SKM-1 (cell line): ENCODE measurements at regions not wholly inside any gene's neighbourhood (a gene's known extent, or its start where the extent isn't known, plus 50 kb on each side); places are given as distances from the start of the nearest gene placed in this dataset.

Experiments used
- DNase-seq: peaks from one replicate; lab custom pipeline; 2025; ENCODE audit not compliant: unreplicated experiment; lab: John Stamatoyannopoulos, UW

DNA sequence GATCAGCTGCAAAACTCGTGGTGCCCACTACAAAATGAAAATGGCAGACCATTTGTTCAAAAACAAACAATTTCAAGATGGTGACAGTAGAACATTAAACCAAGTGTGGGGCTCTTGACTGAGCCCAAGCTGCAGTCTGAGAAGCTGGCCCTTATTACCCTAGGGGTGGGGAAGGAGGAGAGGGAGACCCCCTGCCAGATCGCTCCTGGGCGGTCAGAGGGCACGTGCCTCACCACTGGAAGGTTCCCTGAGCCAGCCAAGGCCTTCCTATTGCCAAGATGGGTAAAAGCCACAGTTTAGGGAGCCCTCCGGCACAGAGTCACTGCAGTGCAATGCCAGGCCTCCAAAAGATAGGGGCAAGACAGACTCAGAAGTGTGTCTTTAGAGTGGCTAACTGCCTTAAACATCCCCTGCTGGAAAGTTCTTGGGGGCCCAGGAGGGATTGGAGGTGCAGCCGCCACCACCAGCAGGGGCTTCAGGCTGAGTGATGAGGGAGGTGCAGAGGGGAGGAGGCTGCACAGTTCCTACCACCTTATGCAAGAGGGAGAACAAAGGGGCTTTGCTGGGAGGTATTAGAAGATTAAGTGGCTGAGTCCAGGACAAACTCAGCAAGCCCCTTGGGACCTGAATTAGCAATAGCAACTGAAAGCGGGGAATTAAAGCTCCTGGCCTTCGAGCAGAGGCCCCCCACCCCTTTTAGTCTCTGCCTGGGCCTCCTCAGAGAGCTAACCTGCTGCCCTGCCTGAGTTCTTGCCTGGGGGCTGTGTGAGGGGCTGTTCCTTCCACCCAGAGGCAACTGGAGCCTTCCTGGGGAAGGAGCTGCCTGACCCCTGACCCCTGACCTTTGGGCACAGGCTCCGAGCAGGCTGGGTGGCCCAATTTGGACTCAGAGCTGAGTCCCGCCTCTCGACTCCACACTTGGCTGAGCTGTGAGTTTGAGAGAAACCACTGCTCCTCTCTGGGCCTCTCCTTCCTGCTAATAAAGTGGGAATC, 88.4 kb downstream of the VEGFA start:
- no peak for DNase-seq

DNA sequence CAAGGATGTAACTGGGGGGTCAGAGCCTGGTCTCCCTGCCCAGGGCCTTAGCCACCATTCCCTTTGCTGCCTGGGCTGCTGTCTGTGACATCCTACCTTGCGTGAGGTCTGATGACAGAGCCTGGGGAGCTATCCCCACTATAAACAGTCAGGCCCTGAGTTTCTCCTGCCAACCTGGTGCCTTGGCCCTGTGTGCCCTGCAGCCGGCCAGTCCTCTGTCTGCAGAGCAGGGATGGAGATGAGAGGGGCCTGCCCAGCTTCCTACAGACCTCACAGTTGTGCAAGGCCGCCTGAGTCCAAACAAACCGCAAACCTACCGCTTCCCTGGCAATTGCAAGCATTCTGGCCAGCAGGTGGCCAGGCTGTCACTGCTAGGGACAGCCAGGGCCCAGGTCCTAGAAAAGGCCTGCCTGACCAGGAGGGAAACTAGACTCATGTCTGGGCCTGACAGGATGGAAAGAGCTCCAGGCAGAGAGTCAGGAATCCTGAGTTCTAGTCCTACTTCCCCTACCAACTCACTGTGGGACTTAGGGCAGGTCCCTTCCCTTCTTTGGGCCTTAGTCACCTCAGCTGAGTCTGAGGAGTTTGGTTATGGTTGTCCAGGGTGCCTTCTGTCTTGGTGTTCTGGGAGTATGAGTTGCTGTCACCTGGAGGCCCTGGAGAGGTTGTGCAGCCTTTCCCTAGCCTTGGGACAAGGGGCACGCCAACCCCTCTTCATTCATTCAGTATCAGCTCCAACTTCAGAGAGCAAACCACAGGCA, 86.2 kb downstream of the VEGFA start:
- DNase-seq, result peak; percentile 50

DNA sequence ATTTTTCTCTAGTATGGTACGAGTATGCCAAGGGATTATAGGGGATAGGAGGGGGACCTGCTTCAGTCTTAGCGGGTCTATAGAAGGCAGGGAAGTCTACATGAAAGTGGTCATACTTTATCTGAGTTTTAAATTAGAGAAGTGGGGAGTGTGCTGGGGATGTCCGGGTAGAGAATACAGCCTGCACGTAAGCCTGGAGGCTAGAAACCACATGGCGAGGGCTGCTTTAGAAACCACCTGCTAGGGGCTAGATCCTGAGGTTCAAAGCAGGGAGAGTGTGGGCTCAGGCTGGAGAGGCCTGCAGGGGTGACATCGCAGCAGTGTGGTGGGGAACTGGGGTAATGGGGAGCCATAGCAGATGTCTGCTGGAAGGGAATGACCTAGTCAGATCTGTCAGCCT, 85.2 kb downstream of the VEGFA start:
- no peak for DNase-seq

DNA sequence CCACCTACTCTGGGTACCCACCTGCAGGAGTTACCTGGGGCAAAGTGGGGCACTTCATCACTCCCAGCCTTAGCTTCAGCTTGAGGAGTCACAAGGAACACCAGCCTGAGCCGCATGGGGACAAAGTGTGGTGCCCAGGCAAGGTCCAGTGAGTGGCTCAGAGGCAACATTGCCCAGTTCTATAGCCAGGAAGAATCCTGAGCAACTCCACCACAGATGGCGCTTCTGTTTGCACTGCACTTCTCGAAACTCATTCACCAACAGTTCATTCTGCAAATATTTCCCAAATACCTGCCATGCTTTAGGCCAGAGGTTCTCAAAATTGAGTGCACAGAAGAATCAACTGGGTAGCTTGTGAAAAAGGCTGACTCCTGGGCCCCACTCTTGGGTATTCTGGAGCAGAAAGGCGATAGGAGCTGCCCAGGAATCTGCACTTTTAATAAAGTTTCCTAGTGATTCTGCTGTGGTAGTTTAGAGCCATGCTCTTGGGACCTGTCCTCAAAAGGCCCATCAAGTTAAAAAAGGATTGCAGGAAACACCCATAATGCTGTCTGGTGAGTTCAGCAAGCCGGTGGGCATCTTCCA, 83.1 kb downstream of the VEGFA start:
- no peak for DNase-seq

DNA sequence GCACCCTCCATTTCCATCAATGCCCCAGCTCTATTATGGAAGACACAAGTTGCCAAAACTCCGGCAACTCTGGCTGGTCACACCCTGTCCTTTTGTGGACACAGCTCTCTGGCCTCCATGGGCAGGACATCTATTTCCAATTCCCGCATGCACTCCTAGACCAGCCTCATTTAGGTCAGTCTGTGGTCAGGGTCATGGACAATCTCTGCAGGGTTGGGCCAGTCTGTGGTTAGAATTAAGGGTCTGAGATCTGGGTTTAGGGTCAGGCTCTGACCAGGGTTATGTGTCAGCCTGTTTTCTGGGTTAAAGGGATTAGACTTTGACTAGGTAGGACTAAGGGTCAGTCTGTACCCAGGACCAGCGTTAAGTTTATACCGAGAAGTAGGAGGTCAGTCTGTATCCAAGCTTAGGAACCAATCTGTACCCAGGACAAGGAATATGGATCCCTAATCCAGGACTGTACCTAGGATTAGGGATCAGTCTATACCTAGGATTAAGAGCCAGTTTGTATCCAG, 82.4 kb downstream of the VEGFA start:
- no peak for DNase-seq

DNA sequence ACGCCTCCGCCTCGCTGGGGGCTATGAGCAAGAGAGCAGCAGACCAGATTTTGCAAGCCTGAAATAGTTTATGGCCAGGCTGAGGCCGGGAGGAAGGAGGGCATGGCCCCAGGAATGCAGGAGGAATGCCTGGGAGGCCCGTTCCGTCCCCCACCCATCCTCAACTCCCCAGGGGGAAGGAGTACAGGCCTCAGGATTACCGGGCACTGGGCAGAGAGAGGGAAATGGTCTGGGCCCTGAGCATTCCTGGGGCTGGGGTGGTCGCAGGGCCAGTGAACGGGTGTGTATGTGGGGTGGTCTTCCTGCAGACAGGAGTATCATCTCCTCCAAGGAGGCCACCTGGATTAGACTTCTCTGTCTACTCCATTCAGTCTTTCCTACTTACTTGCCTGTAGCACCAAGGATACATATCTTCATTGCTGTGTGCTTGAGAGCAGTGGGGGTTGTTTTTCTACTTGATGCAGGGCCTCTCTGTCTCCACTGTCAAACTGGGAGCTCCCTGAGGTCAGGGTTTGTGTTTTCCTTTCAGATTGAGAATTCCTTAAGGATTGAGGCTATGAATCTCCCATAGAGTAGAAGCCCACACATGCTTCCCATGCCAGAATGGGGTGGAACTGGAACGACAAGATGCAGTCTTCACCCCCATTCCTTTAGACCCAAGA, 81.3 kb downstream of the VEGFA start:
- DNase-seq, result no peak

DNA sequence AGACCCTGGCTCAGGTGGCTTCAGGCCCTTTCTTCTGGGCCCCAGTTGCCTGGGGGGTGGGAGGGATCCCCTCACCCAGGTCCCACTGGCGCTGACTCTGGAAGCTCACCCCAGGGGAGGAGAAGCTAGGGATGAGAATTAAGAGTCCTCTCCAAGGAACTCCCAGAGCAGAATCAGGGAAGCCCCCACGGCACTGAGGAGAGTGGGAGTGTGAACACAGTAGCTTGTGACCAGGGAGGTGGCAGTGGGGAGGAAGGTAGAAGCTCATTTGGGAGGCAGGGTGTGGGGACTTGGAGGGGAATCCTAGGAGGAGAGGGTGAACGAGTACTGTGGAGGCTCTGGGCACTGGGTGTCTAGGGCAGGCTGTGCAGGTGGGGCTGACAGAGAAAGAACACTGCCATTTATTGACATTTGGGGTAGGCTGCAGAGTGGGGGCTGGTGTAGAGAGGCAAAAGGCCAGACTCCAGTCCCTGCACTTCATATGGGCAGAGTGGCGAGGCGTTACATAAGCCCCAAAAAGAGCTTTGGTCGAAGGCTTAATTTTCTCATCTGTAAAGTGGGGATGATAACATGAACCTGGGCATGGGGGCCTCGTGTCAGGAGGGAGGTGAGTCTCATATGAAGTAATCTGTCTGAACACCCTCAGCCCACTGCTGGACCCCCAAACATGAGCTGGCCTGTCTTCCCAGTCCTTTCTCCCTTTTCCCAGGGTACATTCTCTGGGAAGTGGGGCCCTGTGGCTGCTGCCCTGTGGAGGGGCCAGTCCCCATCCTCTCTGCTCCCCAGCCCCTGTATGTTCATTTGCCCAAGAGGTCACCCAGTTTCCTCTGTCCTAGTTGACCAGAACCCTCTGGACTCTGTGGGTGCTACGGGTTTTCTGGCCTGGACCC, 80.5 kb downstream of the VEGFA start:
- DNase-seq, result no peak

DNA sequence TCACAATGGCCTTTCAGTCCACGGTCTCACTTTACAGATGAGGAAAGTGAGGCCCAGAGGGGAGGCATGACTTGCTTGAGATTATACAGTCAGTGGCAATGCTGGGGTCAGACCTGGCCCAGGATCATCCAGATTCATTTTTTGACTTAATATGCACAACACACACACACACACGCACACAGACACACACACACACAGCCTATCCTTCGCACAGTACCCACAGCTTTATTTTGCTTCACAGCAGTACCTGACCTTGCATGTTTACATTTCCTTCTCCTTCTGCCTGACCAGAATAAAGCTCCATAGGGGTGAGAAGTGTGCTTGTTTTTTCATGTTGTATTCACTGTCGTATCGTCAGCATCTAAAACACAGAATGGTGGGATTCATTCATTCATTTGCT, 79.8 kb downstream of the VEGFA start:
- no peak for DNase-seq

DNA sequence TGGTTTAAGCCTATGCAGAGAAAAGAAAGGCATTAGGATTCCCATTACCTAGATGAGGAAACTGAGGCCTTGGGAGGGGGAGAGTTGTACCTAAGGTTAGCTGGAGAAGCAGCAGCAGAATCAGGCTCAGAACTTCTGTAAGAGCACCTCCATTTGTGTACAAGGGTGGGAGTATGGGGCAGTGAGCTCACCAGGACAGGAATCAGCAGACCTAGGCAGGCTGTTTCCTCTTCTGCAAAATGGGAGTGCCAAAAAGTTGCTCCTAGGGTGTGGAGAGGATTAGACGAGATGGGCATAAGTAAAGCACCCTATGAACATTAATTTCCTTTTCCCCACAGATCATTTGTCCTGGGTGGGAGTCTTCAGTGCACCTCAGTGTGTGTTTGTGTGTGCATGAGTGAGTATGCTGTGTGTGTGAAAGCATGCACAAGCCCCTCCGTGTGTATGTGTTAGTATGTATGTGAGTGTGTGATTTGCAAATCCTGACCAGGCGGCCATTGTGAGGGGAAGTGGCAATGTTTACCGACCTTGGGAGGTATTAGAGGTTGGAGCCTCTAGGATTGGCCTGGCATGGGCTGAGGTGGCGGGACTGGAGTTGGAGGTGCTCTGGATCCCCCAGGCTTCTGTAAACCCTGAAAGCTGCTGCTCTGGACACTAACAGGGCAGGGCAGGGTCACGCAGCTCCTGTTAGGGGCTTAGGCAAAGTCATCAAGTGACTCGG, 78.8 kb downstream of the VEGFA start:
- DNase-seq, result no peak

DNA sequence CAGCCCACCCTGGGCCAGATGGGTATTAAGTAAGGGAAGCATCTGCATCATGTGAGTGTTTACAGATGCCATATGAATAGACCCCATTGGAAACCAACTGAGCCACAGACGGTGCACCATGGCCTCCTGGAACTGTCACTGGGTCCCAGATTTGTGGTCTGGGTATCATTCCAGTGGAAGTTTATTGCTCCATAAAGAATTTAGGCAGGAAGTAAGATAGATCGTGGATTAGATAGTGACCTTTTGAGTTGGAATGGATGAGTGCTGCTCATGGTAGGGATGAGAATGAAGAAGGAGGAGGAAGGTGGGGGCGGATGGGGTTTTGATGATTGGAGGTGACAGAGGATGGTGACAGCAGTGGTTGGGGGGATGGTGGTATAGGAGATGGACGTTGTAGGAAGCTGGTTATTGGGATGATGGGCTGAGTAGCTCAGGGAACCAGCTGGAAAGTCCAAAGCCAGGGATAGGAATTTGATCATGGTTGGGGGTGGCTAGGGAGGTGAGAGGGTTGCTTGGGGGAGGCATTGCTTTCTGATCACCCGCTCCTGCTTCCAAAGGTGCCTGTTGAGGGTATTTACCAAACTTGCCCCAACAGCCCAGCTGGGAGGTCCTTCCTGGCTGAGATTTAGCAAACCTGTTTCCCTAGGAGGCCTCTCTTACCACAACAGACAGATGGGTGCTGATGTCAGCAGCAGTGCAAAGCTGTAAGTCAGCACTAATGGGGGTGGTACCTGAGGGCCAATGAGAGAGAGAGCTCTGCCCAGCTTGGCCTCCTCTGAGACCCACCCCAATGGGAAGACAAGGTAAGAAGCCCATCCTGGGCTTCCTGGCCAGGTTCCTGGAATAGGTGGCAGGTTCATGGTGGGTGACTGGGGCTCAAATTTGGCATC, 78.0 kb downstream of the VEGFA start:
- no peak for DNase-seq

DNA sequence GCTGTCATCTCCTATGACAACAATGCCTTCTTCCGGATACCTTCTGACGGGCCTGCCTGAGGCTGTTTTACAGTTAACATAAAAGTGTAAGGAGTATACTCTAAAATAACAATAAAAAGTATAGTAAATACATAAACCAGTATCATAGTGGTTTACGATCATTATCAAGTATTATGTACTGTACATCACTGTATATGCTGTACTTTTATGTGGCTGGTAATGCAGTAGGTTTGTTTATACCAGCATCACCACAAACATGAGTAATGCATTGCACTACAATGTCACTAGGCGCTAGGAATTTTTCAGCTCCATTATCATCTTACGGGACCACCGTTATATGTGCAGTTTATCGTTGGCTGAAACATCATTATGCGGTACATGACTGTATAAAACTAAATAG, 76.5 kb downstream of the VEGFA start:
- no peak for DNase-seq

DNA sequence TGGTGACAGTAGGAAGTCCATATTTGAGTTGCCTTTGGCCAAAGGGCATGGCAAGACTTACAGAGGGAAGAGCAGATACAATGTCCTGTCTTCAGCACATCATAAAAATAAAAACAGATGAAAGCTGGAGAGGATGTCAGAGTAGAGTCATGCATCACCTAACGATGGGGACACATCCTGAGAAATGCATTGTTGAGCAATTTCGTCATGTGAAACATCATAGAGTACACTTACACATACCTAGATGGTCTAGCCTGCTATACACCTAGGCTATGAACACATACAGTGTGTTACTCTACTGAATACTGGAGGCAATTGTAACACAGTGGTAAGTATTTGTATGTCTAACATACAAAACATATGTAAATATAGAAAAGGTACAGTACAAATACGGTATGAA, 75.6 kb downstream of the VEGFA start:
- DNase-seq, result no peak

DNA sequence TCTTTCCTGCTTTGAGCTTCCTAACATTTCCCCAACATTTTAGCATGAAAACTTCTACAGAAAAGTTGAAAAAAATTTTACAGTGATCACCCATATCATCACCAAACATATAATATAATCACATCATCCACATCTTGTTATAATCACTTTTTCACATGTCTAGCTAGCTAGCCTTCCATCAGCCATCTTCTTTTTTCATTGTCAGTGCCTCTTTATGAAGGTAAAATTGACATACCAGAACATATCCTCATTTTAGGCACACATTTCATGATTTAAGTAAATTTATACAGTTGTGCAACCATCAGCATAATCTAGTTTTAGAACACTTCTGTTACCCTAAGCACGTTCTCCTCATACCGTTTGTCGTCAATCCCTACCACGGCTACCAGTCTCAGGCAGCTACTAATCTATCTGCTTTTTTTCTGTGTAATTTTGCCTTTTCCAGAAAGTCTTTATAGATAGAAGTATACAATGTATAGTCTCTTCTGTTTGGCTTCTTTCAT, 73.7 kb downstream of the VEGFA start:
- no peak for DNase-seq

DNA sequence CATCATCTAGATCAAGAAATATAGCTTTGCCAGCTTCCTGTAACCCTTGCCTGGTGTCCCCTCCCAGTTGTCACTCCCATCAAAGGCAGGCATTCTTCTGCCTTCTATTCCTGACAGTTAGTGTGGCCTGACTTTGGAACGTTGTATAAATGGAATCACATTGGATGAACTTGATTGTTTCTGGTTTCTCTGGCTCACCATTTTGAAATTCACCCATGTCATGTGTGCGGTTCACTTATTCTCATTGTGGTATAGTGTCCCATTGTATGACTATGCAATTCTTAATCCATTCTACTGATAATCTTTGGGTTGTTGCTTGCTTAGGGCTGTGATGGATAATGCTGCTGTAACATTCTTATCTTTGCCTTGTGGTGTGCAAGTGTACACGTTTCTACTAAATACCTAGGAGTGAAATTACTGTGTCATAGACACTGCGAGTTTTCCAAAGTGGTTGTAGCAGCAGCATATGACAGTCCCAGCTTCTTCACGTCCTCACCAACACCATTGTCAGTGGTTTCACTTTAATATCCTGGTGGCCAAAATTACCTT, 73.2 kb downstream of the VEGFA start:
- DNase-seq, result no peak

DNA sequence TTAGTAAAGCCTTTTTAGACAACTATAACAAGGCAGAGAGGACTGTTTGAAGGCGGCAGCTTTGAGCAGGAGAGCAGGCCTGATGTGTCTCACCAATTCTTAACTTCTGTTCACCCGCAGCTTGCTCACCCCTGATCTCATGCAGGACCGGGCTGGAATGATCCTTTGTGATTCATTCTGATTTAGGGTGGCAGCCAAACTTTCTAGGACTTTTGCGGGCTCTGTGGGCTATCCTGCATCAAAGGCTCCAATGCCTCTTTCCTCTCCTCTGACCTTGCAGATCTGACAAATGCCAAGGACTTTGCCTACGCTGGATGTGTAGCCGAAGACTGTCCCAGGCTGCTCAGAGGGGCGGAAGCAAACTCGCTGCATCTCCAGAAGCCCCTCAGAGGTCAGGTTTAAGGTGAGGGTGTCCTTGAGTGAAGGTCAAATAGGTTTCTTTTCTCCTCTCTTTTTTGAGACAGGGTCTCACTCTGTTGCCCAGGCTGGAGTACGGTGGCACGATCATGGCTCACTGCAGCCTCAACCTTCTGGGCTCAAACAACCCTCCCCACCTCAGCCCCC, 72.3 kb downstream of the VEGFA start:
- no peak for DNase-seq

DNA sequence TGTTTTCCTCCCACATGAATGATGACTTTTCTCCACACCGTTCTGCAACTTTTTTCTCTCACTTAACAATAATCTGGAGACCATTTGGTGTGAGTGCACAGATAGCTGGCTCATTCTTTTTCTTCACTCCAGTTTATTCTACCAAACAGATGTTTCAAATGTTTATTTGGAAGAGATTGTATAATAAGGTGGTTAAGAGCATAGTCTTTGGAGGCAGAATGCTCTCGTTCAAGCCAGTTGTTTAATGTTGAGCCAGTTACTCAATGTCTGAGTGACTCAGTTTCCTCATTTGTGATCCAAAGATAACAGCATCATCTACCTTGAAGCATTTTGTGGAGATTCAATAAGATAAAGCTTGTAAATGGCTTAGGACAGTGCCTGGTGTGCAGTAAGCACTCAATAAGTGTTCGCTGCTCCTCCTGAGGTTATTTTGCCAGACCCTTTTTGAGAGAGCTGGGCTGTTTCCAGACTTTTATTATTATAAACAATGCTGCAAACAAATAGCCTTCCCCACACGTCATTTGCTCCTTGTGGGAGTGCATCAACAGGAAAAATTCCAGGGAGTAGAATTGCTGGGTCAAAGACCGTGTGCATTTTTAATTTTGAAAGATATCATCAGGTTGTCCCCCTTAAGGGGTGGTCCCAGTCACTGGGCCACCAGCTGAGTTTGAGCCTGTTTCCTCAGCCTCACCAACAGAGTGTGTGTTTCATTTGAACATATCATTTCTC, 70.6 kb downstream of the VEGFA start:
- DNase-seq, result no peak
